Osteoblast (primary cell): ENCODE measurements at regions not wholly inside any gene's neighbourhood (a gene's known extent, or its start where the extent isn't known, plus 50 kb on each side); places are given as distances from the start of the nearest gene placed in this dataset.

ENCODE experiments used
- DNase-seq: peaks from one replicate; pipeline ENCODE4 v3.0.0; 2011; ENCODE audit warnings: low spot score, mixed read lengths; ENCODE audit not compliant: insufficient read length; ENCODE audit errors: missing footprints
- H2AFZ ChIP-seq: 2 replicates; pipeline ENCODE4 v1.6.0; 2011; ENCODE audit warnings: mild to moderate bottlenecking, low read length
- H3K27ac ChIP-seq: 2 replicates; pipeline ENCODE4 v1.5.1; 2011; ENCODE audit warnings: mild to moderate bottlenecking, low read depth, low read length, moderate library complexity
- H3K27me3 ChIP-seq: 2 replicates; pipeline ENCODE4 v1.6.0; 2012; ENCODE audit warnings: mild to moderate bottlenecking, control low read depth, inconsistent platforms, low read length, moderate library complexity; ENCODE audit not compliant: insufficient read depth
- H3K36me3 ChIP-seq: 2 replicates; pipeline ENCODE4 v1.5.1; 2011; ENCODE audit warnings: mild to moderate bottlenecking, low read length, control low read depth, moderate library complexity; ENCODE audit not compliant: insufficient read depth
- H3K4me1 ChIP-seq: 2 replicates; pipeline ENCODE4 v1.5.1; 2011; ENCODE audit warnings: mild to moderate bottlenecking, low read length, control low read depth, moderate library complexity; ENCODE audit not compliant: insufficient read depth
- H3K4me2 ChIP-seq: 2 replicates; pipeline ENCODE4 v1.6.0; 2011; ENCODE audit warnings: mild to moderate bottlenecking, low read length; ENCODE audit not compliant: insufficient read depth
- H3K4me3 ChIP-seq: fragments of 200-600 bp; sonication (generic); 3 replicates; pipeline ENCODE4 v1.5.1; 2012; ENCODE audit warnings: mild to moderate bottlenecking, low read length, inconsistent platforms; ENCODE audit not compliant: insufficient read depth
- H3K79me2 ChIP-seq: 2 replicates; pipeline ENCODE4 v1.6.0; 2012; ENCODE audit warnings: mild to moderate bottlenecking, low read length, control low read depth, inconsistent platforms; ENCODE audit not compliant: insufficient read depth
- H3K9me3 ChIP-seq: 2 replicates; pipeline ENCODE4 v1.5.1; 2011; ENCODE audit warnings: low read depth, low read length, control low read depth
- H4K20me1 ChIP-seq: 2 replicates; pipeline ENCODE4 v1.6.0; 2012; ENCODE audit warnings: mild to moderate bottlenecking, low read length, control low read depth; ENCODE audit not compliant: insufficient read depth
- CTCF ChIP-seq: IDR thresholded peaks from 2 replicates; pipeline ENCODE4 v1.5.1; 2011; ENCODE audit warnings: mild to moderate bottlenecking, low read depth, low read length, moderate library complexity; ENCODE audit errors: extremely low read depth

GRCh38 chr12:91663310-91663709, 480.7 kb upstream of the DCN start:
- peak overlapping the region; percentile 25 for H2AFZ ChIP-seq
- H3K4me3 ChIP-seq: no peak overlapping the region
- no peaks in the 10 kb centered on the region for H4K20me1 ChIP-seq
- no peak overlapping the region for H3K4me2 ChIP-seq
- no peaks in the 10 kb centered on the region for H3K9me3 ChIP-seq
- H3K79me2 ChIP-seq: no peaks in the 10 kb centered on the region
- TF ChIP-seq CTCF: no peak
- DNase-seq: no peak
- no peaks in the 10 kb centered on the region for H3K27me3 ChIP-seq
- no peak overlapping the region for H3K27ac ChIP-seq
- no peaks in the 10 kb centered on the region for H3K36me3 ChIP-seq
- H3K4me1 ChIP-seq: no peaks in the 10 kb centered on the region

- no peaks in the 10 kb centered on the region for H3K36me3 ChIP-seq
- H3K4me3 ChIP-seq: no peak overlapping the region
- H3K9me3 ChIP-seq: no peaks in the 10 kb centered on the region
- H3K4me1 ChIP-seq: no peaks in the 10 kb centered on the region
- H3K4me2 ChIP-seq: no peak overlapping the region
- no peaks in the 10 kb centered on the region for H3K27me3 ChIP-seq
- H4K20me1 ChIP-seq: no peaks in the 10 kb centered on the region
- DNase-seq: no peak
- H3K27ac ChIP-seq: no peak overlapping the region
- no peak overlapping the region for H2AFZ ChIP-seq
- no peak for TF ChIP-seq CTCF
- H3K79me2 ChIP-seq: no peaks in the 10 kb centered on the region
Observed at GRCh38 chr12:91662021-91662420, 479.4 kb upstream of the DCN start.

- no peak overlapping the region for H3K4me2 ChIP-seq
- no peak for TF ChIP-seq CTCF
- no peak overlapping the region for H2AFZ ChIP-seq
Observed at GRCh38 chr12:91657032-91657431, 474.4 kb upstream of the DCN start.

GRCh38 chr12:91655966-91656365, 473.3 kb upstream of the DCN start:
- Histone ChIP-seq H3K9me3 (no peaks in the 10 kb centered on the region), H3K79me2 (no peaks in the 10 kb centered on the region), H3K4me2 (no peak overlapping the region), H3K4me3 (no peak overlapping the region), H3K36me3 (no peaks in the 10 kb centered on the region), H3K27me3 (no peaks in the 10 kb centered on the region), H2AFZ (no peak overlapping the region), H3K27ac (no peak overlapping the region), H4K20me1 (no peaks in the 10 kb centered on the region), H3K4me1 (no peaks in the 10 kb centered on the region)
- DNase-seq: no peak
- TF ChIP-seq CTCF: no peak

More at GRCh38 chr12:91657032-91657431, 474.4 kb upstream of the DCN start:
- no peaks in the 10 kb centered on the region for H3K9me3 ChIP-seq
- no peak overlapping the region for H3K27ac ChIP-seq
- no peaks in the 10 kb centered on the region for H3K4me1 ChIP-seq
- H3K27me3 ChIP-seq: no peaks in the 10 kb centered on the region
- no peaks in the 10 kb centered on the region for H3K79me2 ChIP-seq
- no peak for DNase-seq
- no peaks in the 10 kb centered on the region for H3K36me3 ChIP-seq
- H3K4me3 ChIP-seq: no peak overlapping the region
- no peaks in the 10 kb centered on the region for H4K20me1 ChIP-seq
